HUDEP-2 (cell line): ENCODE measurements at regions not wholly inside any gene's neighbourhood (a gene's known extent, or its start where the extent isn't known, plus 50 kb on each side); places are given as distances from the start of the nearest gene placed in this dataset.
"Not testable (repeated sequence)": the region's sequence is repeated elsewhere in the genome, so short reads cannot be mapped to it uniquely, and the experiment has no call there.

Experiments
- DNase-seq, 76 experiments: peaks; one replicate each; lab custom pipeline; 2025; ENCODE audit not compliant: unreplicated experiment in 76 of 76; lab: John Stamatoyannopoulos, UW

DNA sequence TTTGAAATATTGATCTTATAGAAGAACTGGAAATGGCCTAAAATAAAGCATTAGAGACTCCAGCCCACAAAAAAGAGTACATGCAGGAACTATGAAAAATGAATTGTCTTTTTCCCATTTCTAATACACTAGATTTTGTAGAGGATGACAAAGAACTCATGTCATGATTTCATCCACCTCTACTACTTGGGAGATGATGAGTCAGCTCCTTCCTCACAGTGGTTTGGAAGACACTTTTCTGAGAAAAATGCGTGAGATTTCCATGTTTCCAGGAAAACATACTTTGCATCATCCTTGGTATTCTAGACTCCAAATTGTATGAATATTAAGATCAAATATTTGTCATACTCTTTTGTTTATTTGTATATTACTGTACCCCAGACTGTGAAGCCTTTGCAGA lies 500.5 kb downstream of the FAM181B start:
- DNase-seq: no peak

DNA sequence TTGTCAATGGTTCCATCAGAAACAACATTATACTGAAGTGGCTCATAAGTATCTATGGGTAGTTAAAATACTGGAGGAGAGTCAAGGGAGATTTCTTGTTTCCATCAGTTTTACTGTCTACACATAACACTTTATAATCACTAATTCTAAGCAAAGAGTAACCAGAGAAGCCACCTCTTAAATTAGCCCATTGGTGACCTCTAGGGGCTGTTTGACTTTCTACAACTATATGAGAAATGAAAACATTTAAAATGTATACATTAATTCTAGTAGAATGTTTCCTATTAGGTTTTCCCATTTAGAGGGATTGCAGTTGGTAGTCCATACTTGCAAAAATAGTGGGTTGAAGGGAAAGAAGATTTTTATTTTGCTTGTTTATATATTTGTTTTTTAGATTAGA lies 504.3 kb downstream of the FAM181B start:
- no peak for DNase-seq

DNA sequence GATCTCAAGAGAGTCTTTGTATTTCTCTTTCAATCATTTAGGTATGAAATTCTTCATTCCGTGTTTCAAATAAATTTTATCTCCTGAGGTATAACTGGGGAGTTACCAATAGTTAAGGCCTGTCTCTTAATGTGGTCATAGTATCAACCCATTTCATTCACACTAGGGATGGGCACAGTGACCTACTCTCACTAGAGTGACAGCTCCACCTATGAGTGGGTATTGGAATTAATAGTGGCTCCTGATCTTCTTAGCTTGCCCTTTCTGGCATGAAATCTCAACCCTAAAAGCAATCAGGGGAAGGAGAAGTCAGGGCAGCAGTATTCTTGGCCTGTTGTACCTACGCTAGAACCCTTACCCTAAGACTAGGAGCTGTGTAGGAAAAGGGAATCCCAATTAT lies 507.7 kb downstream of the FAM181B start:
- no peak for DNase-seq

DNA sequence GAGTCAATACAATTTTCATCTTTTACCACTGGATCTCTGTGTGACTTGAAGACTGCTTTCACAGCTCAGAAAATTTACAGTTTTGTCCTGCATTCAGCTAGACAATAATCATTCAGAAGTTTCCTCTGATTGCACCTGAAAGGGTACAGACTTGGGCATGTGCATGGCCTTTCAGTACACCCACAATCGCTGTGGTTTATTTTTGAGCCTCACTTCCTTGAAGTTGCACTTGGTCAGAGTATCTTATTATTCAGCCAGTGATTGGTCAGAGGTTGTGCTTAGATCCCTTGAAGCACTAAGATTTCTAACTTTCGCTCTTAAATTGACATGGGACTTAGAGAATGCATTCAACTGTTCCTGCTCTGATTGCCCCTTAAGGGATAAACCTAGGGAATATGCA lies 508.2 kb downstream of the FAM181B start:
- DNase-seq: no peak

DNA sequence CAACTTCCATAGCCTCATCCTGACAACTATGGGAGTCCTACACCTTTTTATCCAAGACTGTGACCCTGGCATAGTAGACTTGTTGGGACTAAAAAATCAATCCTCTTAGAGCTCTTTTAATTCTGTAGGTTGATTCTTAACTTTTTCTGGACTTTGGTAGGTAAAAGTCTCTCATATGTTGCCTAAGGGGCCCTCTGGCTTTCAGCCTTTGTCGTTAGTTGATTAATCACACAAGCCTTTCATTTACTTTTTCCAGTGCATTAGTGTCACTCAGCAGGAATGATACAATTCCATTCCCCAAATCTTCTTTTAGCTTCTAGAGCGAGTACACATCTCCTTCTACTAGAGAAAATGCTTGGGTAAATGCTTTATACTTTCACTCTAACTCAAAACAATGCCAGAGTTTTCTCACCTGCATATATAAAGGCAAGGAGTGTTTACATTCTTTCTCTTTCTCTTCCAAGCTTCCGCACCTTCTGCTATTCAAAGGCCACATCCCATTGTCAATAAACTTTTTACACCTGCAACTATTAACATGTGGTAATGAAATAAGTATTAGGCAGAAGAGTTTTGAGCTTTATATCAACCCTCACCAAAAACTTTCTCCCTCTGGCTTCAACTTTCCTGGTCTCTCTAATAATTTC lies 516.6 kb downstream of the FAM181B start:
- DNase-seq: no peak

DNA sequence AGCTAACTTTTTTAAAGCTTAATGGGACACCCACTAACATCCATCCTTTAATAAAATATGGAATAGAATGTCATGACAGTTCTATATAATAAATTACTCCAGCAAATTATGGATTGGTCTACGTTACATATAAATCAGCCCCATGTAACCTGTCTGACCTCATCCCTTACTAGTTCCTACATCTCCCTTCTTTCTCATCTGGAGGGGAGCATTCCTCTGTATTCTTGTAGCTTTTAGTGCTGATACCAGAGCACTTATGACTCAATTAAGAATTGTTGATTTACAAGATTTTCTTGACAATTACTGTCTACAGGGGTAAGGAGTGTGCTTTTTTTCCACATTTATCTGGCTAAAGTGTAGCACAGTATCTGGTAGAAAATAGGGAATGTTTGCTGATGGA lies 523.7 kb downstream of the FAM181B start:
- DNase-seq: no peak

DNA sequence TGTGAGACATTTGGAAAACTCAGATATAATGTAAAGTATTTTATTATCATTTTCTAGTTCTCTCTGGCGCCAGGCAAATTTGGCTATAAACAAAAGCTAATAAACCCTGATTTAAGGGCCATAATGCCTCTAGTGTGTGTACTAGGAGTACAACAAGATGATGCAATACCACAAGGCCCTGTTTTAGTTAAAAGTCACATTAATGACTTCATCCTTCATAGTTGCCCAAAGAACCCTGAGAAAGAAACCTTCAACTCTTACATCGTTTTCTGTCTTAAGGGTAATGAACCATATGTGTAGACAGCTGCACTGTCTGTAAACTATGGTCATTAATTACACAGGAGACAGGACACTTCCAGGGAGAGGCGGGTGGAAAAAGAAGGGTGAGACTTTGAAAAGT lies 538.4 kb downstream of the FAM181B start:
- no peak for DNase-seq

DNA sequence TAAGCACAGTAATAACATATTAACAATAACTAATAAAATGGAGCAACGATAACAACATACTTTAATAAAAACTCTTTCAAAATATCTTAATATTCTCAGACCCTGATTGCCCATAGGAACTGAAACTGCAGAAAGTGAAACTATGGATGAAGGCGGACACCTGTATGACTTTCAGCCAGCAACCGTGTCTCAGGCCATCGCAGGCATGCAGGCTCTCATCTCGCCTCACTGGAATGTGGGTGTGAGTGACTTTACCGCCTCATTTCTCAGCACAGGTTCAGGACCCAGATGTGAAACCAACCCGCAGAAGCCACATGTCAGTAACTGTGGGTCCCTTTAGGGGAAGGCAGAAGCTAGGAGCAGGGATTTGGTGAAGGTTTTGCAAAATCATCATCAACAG lies 539.1 kb downstream of the FAM181B start:
- no peak for DNase-seq

DNA sequence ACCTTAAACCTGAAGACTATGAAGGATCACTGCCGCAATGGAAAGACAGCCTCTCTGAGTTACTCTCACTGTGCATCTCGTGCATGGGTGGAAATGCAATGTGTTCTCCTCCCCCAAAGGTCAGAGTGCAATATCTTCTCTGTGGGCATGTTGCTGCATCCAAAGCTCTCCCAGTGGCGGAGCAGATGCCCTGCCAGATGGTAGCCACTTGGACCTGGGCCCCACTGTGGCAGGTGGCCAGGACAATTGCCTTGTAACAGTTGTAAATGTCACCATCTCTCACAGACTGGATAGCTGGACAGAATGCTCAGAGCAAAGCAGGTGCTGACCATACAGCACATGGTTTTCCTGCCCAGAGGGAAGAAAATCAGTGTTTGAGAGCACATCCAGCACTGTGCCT lies 542.0 kb downstream of the FAM181B start:
- no peak for DNase-seq

DNA sequence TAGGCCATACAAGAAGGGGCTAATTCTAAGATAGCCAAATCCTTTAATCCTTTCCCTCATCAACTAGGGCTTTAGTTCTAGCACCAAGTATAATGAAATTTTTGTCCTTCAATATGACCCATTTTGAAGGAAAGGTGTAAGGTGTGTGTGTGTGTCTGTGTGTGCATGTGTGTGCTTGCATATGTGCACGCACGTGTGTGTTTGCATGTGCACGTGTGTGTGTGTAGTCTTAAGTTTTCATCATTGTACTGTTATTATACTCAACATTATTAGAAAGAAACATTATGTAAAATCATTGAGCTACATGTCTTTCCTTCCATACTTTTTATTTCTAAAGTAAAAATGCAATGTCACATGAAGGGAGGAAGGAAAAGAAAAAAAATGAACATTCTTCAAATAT lies 547.7 kb downstream of the FAM181B start:
- no peak for DNase-seq

DNA sequence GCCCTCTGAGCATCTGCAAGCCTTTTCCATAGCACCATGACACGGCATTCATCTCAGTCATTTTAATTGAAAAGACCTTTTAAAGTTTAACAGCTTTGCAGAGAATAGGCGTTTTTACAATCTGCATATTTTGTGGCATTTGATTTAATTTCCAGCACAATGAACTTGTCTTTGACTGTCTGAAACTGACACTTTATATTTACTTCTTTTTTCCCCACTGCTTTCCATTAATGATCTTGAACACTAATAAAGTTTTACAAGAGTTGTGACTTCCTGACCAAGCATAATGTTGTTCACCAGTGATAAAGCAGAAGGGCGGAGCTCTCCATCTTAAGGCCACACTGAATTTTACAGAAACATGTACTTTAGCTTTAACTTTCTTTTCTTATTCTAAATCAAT lies 548.7 kb downstream of the FAM181B start:
- DNase-seq: no peak

DNA sequence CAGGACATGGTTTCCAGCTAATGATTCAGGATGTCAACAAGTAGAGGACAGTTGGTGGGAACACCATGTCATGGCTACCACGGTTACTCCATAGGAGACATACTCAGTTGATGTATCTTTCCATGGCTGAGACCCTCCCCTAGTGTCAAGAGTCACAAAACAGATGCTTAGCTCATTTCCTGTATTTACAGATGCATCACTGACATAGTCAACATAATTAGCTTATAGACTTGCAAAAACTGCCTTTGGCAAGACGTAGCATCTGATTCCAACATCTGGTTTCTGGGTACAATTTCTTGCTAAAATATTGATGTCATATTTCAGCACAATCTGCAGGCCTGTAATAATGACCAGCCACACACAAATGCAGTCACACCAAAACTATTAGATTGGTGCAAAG lies 550.3 kb downstream of the FAM181B start:
- DNase-seq: no peak

DNA sequence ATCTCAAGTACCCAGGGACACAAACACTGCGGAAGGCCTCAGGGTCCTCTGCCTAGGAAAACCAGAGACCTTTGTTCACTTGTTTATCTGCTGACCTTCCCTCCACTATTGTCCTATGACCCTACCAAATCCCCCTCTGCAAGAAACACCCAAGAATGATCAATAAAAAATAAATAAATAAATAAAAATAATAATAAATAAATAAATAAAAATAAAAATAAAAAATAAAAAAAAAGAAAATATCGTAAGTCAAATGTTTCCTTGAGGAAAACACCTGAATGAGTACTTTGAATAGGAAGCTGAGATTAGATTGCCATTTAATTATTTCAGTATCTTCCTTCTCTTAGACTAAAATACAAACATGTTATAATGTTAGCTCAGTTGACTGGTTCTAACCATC lies 551.0 kb downstream of the FAM181B start:
- not testable (repeated sequence) for DNase-seq

DNA sequence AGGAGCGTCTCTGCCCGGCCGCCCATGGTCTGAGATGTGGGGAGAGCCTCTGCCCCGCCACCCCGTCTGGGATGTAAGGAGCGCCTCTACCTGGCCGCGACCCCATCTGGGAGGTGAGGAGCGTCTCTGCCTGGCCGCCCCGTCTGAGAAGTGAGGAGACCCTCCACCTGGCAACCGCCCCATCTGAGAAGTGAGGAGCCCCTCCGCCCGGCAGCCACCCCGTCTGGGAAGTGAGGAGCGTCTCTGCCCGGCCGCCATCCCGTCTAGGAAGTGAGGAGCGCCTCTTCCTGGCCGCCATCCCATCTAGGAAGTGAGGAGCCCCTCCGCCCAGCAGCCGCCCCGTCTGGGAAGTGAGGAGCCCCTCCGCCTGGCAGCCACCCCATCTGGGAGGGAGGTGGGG lies 551.9 kb downstream of the FAM181B start:
- DNase-seq: not testable (repeated sequence)

DNA sequence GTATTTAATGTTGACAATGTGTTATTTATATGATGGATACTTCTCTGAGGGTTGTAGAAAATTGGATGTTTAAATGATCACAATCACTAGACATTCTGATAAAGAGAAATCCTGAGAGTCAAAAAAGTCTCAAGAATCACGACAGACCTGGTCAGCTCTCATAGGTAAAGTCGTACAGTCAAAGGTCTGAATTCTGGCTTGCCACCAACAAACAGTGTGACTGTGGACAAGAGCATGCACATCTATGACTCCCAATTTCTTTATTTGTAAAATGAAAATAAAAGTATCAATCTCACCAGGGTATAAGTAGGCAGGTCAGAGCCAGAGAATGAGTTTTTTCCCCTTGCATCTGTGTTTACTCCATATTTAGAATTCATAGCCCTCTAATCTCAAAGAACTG lies 556.7 kb downstream of the FAM181B start:
- no peak for DNase-seq

DNA sequence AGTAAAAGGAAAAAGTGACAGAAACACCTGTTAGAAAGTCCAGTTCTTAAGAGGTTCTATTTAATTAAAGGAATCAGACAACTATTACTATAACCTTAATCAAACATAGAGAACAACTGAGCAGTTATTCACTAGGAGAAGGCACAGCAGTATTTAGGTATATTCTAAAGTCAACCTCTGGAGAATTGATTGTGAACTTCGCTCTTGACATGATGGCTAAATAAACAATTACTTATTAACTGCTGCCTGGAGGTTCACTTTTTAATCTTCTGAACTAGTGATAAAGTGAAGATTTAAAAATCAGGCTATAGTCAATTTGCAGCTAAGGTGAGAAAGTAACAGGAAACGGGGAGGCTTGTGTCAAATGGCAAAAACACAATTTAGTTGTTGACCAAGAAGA lies 557.3 kb downstream of the FAM181B start:
- DNase-seq: no peak

DNA sequence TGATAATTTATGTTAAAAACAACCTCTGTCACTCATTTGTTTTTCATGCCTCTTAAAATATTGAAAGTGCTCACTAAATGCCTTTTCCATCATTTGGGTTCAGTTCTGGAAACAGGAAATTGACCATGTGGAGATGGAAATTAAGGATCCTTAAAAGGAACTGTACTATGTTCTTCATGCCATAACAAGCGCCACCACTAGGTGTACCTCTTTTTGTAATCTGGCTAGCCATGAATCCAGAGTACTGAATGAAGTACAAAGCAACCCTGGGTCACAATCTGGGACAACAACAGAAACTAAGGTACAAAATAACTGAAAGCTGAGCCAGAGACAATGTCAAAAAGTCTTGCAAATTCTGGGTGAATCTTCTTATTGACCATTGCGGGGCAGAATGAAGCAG lies 559.1 kb downstream of the FAM181B start:
- DNase-seq: no peak

DNA sequence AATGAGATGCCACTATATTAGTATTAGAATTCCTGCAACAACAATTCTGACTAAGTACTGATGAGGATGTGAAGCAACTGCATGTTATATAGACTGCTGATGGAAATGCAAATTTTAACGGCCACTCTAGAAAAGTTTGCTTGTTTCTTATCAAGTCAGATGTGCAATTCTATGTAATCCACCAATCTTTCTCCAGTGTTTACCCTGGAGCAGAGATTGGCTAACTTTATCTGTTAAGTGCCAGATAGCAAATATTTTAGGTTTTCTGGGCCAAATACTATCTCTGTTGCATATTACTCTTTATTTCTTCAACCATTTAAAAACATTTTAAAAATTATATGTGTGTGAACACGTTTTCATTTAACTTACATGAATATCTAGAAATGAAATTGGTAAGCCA lies 586.9 kb downstream of the FAM181B start:
- DNase-seq: no peak

DNA sequence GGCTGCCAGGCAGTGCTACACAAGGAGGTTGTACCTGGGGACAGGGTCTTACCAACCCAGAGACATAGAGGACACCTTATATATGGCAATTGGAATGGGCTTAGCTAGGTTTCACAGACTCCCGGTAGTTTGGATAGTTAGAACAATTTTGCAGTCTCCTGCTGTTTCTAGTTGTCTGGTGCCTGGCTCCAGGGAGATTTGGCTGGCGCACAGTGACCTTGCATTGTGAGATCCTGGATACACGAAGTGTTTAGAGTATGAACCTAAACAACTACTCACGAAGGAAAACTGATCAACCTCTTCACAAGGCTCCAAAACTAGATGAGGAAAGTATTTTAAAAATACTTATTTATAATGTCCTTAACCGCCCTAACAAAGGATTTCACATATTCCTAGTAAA lies 614.7 kb downstream of the FAM181B start:
- no peak for DNase-seq

DNA sequence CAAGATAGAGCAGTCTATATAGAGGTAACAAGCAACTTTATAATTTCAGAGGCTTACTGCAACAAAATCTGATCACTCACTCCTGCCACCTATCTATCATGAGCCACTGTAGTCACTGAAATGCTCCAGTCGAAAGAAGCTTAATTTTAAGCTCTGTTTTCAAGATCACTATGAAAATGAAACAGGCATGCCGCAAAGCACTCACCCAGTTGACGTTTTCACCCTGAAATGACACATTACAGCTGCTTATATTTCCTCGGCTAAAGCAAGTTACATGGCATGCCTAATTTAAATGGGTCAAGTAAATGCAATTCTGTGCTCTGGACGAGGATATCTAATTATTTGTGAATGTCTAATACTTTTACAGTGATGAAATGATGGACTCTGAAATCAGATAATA lies 616.3 kb downstream of the FAM181B start:
- DNase-seq: no peak

DNA sequence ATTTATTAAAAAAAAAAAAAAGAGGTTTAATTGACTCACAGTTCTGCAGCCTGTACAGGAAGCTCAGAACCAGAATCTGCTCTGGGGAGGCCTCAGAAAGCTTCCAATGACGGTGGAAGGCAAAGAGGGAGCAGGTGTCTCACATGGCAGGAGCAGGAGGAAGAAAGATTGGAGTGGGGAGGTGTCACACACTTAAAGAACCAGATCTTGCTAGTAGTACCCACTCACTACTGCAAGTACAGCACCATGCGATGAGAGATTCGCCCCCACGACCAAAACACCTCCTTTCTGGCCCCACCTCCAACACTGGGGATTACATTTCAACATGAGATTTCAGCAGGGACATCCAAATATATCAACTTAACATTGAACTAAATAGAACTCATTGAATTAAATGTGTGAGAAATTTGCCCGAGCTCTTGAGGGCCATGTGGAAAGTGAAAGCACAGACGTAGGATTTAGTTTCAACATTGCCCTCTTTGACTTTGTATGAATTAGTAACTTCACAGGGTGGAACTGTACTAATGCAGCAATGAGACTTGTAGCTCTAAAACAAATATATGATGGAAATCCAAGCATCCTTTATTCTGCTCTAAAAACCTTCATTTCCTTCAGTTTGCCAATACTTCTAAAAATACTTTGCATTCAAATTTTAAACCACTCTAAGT lies 628.2 kb downstream of the FAM181B start:
- DNase-seq: no peak

DNA sequence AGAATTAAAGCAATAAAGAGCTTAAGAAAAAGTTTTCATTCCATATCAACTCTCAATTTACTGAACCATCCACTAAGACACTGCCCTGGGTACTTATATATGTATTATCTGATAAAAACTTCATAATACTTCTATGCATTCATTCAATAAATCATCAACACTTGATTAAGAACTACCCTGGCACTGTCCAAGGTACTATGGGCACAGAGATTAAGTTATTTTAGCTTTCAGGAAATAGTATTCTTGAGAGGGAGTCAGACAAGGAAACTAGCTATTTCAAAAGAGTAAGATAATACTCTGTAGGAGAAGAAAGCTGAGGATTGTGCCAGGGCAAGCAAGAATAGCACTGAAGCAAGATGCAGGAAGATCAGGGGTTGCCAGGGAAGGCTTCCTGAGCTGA lies 640.8 kb downstream of the FAM181B start:
- DNase-seq: no peak

DNA sequence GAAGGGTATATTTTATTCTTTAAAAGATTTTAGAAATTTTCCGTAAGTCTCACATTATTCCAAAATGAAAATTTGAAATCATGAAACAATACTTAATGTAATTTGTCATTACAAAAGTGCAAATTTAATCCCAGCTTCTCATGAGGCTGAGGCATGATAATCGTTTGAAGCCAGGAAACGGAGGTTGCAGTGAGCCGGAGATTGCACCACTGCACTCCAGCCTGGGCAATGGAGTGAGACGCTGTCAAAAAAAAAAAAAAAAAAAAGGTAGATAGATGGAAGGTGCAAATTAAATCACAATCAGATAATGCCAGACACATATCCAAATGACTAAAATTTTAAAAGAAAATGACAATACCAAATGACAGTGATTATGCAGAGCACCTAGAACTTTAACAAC lies 644.2 kb downstream of the FAM181B start:
- DNase-seq: no peak
